Aorta (tissue), 5 donors: ENCODE measurements at regions not wholly inside any gene's neighbourhood (a gene's known extent, or its start where the extent isn't known, plus 50 kb on each side); places are given as distances from the start of the nearest gene placed in this dataset.

Experiments
- ATAC-seq: fragments of 200-7000 bp; cut with Tn5 transposase; one replicate; pipeline ENCODE4 v1.9.1; 2022; ENCODE audit warnings: moderate library complexity; ENCODE audit not compliant: low FRiP score
- DNase-seq, 2 donors: peaks; one replicate each; pipeline ENCODE4 v3.0.0-alpha.2; 2020
- H3K27ac ChIP-seq, 2 donors: one replicate each; pipeline ENCODE4 v1.5.1; 2013; ENCODE audit warnings: low read length in 2 of 2, mild to moderate bottlenecking in 2 of 2, moderate library complexity in 2 of 2, control low read depth in 1 of 2, inconsistent platforms in 1 of 2, low read depth in 1 of 2
- H3K27me3 ChIP-seq, 2 donors: one replicate each; pipeline ENCODE4 v1.6.1; 2013; ENCODE audit warnings: control low read depth in 1 of 2, low read length in 1 of 2, mild to moderate bottlenecking in 1 of 2, moderate library complexity in 1 of 2; ENCODE audit not compliant: insufficient read depth in 2 of 2, control insufficient read depth in 1 of 2
- H3K36me3 ChIP-seq, 2 donors: one replicate each; pipeline ENCODE4 v1.6.1; 2013; ENCODE audit warnings: control low read depth in 1 of 2, low read length in 1 of 2, mild to moderate bottlenecking in 1 of 2; ENCODE audit not compliant: insufficient read depth in 2 of 2, control insufficient read depth in 1 of 2
- H3K4me1 ChIP-seq, 2 donors: one replicate each; pipeline ENCODE4 v1.6.1; 2013; ENCODE audit warnings: low read length in 2 of 2, control low read depth in 1 of 2, mild to moderate bottlenecking in 1 of 2, moderate library complexity in 1 of 2; ENCODE audit not compliant: insufficient read depth in 2 of 2, control insufficient read depth in 1 of 2
- H3K4me3 ChIP-seq, 2 donors: one replicate each; pipeline ENCODE4 v1.5.1; 2013; ENCODE audit warnings: low read length in 2 of 2, control low read depth in 1 of 2, mild to moderate bottlenecking in 1 of 2
- H3K9me3 ChIP-seq: one replicate; pipeline ENCODE4 v1.6.1; 2013; ENCODE audit warnings: mild to moderate bottlenecking, low read length; ENCODE audit not compliant: control insufficient read depth
- WGBS, 2 donors: extraction: QIAGEN DNeasy Blood & Tissue Kit; methylation state at CpG; one replicate each; pipeline ENCODE4 v1.1.7; 2013; 5-methylcytosine and 5-hydroxymethylcytosine counted together
- intact Hi-C, 2 donors: fragments of 100-400 bp; cut with DNase I; formaldehyde crosslinking; loops; one replicate each; pipeline versions ENCODE4 v1.14.2 to v1.15.0; 2022
- donor health status: healthy with polysubstance abuse.
- donor health status: Bipolar disorder and iron deficiency.
- donor health status: DM: no; HTN: no; CAD: no.
- donor health status: DM: no; HTN: no; CAD: no.
- donor health status: DM: yes; HTN: yes; CAD: no.

GRCh38 chr4:97498875-97499274 lies 644.4 kb downstream of the STPG2 start:
- no peaks in the 10 kb centered on the region for H3K36me3 ChIP-seq
- DNase-seq (no peak), ATAC-seq (no peak)
- H3K9me3 ChIP-seq = no peaks in the 10 kb centered on the region
- no peak overlapping the region for H3K4me3 ChIP-seq
- no peaks in the 10 kb centered on the region for H3K4me1 ChIP-seq
- 73 to 80% methylated on average over 3 of the region's 3 CpGs for WGBS, 2 donors
- no peak overlapping the region for H3K27ac ChIP-seq
- intact Hi-C loops = no loop called here
- H3K27me3 ChIP-seq = no peaks in the 10 kb centered on the region

GRCh38 chr4:97500423-97500822 lies 642.9 kb downstream of the STPG2 start:
- no peak overlapping the region for H3K27ac ChIP-seq
- 92 to 95% methylated on average over 2 of the region's 2 CpGs for WGBS, 2 donors
- no peaks in the 10 kb centered on the region for H3K36me3 ChIP-seq
- H3K4me3 ChIP-seq = no peak overlapping the region
- ATAC-seq = no peak
- H3K27me3 ChIP-seq = no peaks in the 10 kb centered on the region
- H3K4me1 ChIP-seq = no peaks in the 10 kb centered on the region
- no peak for DNase-seq
- H3K9me3 ChIP-seq = no peaks in the 10 kb centered on the region
- intact Hi-C loops = no loop called here

- intact Hi-C loops = no loop called here
- Histone ChIP-seq H3K9me3 (no peaks in the 10 kb centered on the region), H3K36me3 (no peaks in the 10 kb centered on the region), H3K27ac (no peak overlapping the region), H3K27me3 (no peaks in the 10 kb centered on the region), H3K4me3 (no peak overlapping the region), H3K4me1 (no peaks in the 10 kb centered on the region)
- ATAC-seq (no peak), DNase-seq (no peak)
Observed at GRCh38 chr4:97504713-97505112, 638.6 kb downstream of the STPG2 start.

GRCh38 chr4:97507587-97508245 lies 635.6 kb downstream of the STPG2 start:
- H3K4me1 ChIP-seq = no peaks in the 10 kb centered on the region
- no peaks in the 10 kb centered on the region for H3K27me3 ChIP-seq
- H3K36me3 ChIP-seq = no peaks in the 10 kb centered on the region
- no peak for ATAC-seq
- no peak overlapping the region for H3K4me3 ChIP-seq
- no peak overlapping the region for H3K27ac ChIP-seq
- intact Hi-C loops = no loop called here
- 96 to 98% methylated on average over 2 of the region's 2 CpGs for WGBS, 2 donors
- H3K9me3 ChIP-seq = no peaks in the 10 kb centered on the region
- no peak for DNase-seq
